ENCODE measurements at regions not wholly inside any gene's neighbourhood (a gene's known extent, or its start where the extent isn't known, plus 50 kb on each side); places are given as distances from the start of the nearest gene placed in this dataset.

DNA sequence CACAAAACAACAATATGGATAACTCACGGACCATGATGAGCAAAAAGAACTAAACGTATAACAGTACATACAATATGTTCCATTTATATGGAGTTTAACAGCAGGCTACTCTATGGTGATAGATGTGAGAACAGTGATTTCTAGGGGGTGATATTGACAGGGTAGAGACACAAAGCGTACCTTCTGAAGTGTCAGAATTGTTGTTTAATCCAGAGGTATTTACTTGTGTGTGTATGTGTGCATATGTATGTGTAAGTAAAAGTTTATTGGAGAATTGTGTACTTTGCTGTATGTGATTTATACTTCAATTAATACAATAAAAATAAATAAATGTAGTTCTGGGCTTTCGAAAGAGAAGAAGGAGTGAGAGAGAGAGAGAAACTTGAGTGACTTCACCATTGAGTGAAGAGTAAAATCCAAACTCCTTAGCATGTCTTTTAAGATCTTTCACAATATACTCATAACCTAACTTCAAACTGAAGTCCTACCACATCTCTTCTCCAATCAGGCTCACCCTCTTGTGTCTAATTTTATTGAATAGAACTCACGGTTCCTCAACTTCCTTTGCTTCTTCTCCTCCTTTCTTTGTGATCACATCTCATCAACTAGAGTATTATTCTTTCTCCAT lies 126.0 kb upstream of the KLF7 start:
- no peak for DNase-seq (ENCODE audit: low read depth)
- TF ChIP-seq, protein P1, sequence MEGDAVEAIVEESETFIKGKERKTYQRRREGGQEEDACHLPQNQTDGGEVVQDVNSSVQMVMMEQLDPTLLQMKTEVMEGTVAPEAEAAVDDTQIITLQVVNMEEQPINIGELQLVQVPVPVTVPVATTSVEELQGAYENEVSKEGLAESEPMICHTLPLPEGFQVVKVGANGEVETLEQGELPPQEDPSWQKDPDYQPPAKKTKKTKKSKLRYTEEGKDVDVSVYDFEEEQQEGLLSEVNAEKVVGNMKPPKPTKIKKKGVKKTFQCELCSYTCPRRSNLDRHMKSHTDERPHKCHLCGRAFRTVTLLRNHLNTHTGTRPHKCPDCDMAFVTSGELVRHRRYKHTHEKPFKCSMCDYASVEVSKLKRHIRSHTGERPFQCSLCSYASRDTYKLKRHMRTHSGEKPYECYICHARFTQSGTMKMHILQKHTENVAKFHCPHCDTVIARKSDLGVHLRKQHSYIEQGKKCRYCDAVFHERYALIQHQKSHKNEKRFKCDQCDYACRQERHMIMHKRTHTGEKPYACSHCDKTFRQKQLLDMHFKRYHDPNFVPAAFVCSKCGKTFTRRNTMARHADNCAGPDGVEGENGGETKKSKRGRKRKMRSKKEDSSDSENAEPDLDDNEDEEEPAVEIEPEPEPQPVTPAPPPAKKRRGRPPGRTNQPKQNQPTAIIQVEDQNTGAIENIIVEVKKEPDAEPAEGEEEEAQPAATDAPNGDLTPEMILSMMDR (IDR thresholded peaks at IDR 0.05; ENCODE audit: control insufficient read depth, insufficient read depth, low read depth, low read length, missing control alignments): no peak
- H3K4me3 ChIP-seq (ENCODE audit: control insufficient read depth, low read depth, low read length): no peak overlapping the region

DNA sequence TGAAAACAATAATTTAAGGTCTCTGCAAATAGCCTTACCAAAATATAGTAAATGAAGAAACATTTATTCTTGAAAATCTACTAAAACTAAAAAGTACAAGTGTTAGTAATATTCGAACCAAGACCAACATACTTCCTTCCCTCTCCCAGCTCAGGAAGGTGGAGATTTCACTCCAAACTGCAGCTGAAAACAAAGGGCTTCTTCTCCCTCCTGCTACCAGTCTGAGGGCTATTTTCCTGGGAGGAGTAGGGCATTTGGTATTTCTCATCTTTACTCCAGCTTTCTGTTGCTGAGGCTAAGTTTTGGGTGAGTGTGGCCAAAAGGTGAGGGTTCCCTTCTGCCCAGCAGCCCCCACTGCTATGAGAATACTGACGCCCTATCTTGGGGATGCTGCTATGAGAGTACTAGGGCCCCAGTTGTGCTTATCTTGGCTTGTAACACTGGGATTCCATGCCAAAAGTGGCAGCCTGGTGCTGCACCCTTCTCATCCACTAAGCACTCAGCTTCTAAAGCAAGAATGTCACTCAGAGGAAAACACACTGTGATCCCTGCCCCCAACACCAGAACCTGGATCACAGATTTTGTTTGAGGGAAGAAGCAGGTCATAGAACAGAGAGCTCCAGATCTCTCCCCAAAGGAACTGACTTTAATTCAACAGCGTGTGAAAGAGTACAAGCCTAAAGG lies 130.7 kb upstream of the KLF7 start:
- DNase-seq (ENCODE audit: low read depth): no peak
- TF ChIP-seq, protein P1 (IDR thresholded peaks at IDR 0.05; ENCODE audit: control insufficient read depth, insufficient read depth, low read depth, low read length, missing control alignments): no peak
- no peak overlapping the region for H3K4me3 ChIP-seq (ENCODE audit: control insufficient read depth, low read depth, low read length)

DNA sequence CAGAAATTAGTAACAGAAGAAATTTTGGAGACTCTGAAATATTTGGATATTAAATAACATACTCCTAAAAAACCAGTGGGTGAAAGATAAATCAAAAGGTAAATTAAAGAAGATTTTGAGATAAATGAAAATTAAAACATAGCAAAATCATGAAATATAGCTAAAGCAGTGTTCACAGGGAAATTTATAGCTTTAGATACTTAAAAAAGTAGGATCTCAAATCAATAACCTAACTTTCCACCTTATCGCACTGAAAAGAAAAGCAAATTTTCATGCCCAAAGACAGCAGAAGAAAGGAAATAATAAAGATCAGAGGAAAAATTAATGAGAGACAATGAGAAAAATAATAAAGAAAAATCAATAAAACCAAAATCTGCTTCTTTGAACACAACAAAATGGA lies 135.1 kb upstream of the KLF7 start:
- TF ChIP-seq, protein P1 (IDR thresholded peaks at IDR 0.05; ENCODE audit: control insufficient read depth, insufficient read depth, low read depth, low read length, missing control alignments): no peak
- DNase-seq (ENCODE audit: low read depth): no peak
- H3K4me3 ChIP-seq (ENCODE audit: control insufficient read depth, low read depth, low read length): no peak overlapping the region

GRCh38 chr2:207304761-207305160 lies 139.0 kb upstream of the KLF7 start:
- DNase-seq (ENCODE audit: low read depth): no peak
- TF ChIP-seq, protein P1 (IDR thresholded peaks at IDR 0.05; ENCODE audit: control insufficient read depth, insufficient read depth, low read depth, low read length, missing control alignments): no peak
- no peak overlapping the region for H3K4me3 ChIP-seq (ENCODE audit: control insufficient read depth, low read depth, low read length)

DNA sequence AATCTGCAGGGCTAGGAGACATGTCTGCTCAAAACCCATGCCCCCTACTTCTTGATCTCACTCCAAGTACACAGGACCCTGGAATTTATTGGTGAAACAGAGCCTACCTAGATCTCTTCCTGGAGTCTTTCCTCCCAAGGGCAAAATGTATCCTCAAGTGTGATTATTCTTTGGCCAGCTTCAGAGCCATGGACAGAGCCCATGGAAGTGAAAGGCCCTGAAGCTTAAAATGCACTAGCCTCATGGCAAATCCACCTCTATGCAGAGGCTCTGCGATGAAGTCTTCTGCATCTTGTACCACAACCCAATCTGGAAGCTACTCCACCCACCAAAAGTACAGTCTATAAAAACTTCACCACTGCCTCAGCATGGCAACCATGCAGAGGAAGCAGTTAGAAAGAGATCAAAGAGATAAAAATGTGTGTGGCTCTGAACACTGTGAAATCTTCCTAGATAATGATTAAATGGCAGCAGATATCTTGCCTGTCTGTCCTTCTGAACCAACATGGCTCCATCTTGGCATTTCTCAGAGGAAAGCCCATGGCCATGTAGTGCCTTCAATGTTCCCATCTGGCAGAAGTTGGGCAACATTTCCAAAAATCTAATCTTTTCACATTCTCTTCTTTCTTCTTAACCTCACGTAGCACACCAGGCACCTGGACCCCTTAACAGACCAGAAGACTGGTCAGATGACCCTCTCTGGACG lies 142.9 kb upstream of the KLF7 start:
- H3K4me3 ChIP-seq (ENCODE audit: control insufficient read depth, low read depth, low read length): no peak overlapping the region
- TF ChIP-seq, protein P1 (IDR thresholded peaks at IDR 0.05; ENCODE audit: control insufficient read depth, insufficient read depth, low read depth, low read length, missing control alignments): no peak
- DNase-seq (ENCODE audit: low read depth): no peak

DNA sequence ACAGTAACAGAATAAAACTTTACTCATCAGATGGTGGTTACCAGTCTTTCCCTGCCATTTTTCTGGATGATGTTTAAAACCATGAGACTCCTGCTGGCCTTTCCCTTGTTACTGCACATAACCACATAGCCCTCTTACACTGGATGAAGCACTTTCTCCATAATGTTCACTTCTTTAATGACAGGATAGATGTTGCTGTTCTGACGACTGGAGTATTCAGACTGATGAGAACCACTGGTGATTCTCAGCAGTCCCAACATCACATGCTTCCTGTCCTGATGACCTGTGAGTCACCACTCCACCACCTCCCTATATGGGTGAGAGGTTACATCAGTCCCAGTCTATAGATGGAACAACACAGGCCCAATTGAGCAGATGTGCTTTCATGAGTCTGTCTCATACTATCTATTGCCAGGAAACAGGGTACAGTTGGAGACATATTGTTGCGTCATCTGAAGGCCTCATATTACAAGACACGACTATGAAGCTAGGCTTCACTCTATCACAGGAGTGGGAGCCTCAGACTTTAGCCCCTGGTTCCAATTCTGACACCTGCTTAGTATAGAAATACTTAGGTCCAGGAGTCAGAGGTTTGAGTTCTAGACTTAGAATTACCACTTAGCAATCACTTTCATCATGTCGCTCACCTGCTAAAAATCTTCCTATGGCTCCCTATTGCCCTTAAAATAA lies 145.7 kb upstream of the KLF7 start:
- peak; percentile 92 for DNase-seq (ENCODE audit: low read depth)
- TF ChIP-seq, protein P1 (IDR thresholded peaks at IDR 0.05; ENCODE audit: control insufficient read depth, insufficient read depth, low read depth, low read length, missing control alignments): peak; percentile 38
- H3K4me3 ChIP-seq (ENCODE audit: control insufficient read depth, low read depth, low read length): no peak overlapping the region

All from AG09309 (cell line).